22Rv1 (cell line): ENCODE measurements at regions not wholly inside any gene's neighbourhood (a gene's known extent, or its start where the extent isn't known, plus 50 kb on each side); places are given as distances from the start of the nearest gene placed in this dataset.

Experiments used
- CTCF ChIP-seq: fragments of 450-650 bp; IDR thresholded peaks from 2 replicates; pipeline ENCODE4 v1.5.1; 2017; ENCODE audit warnings: mild to moderate bottlenecking
- ZFX ChIP-seq: fragments of 450-650 bp; IDR thresholded peaks from 2 replicates; pipeline ENCODE4 v1.6.1; 2017; ENCODE audit warnings: antibody characterized with exemption, borderline replicate concordance

DNA sequence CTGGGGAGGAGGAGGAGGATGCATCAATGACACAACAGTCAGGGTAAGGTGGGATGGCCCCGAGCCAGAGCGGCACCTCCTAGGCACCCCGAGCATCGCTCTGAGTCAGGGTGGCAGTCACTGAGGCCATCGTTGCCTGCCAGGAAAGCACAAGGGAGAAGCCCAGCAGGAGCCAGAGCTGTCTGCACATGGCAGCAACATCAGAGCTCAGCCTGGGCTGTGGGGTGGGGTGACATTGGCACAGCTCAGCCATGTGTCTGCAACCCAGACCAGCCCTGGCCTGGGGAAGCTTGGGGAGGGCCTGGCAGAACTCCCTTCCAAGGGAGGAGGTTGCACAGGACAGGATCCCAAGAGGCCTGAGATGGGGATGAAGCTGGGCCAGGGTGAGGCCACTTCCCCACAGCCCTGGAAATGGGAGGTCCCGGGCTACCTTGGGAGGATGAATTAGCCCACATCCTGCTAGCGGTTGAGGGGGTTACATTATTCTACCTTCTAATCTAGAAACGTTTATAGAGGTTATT, 255.6 kb downstream of the MAFB start:
- TF ChIP-seq ZFX (no peak), CTCF (no peak)
